ENCODE measurements at regions not wholly inside any gene's neighbourhood (a gene's known extent, or its start where the extent isn't known, plus 50 kb on each side); places are given as distances from the start of the nearest gene placed in this dataset.

DNA sequence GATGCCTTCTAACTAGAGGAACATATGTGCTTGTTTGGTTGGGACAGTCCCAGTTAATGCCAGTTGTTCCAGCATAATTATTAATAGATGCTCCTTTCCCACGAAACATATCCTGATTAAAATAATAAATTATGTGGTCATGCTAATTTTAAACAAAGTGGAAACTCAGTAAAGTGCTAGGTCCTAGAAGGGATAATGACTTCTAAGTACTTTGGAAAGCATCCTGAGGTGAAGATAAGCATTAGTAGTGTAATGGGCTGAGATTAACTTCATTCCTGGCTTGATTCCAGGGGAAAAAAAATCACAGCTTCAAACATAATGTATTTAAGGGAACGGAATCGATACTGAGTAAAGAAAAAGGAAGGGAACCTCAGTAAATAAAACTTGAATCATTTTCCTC, 213.7 kb upstream of the SNX2 start:
- no peak for DNase-seq (ENCODE audit: extremely low read depth, low read depth)
- TF ChIP-seq, protein P1, sequence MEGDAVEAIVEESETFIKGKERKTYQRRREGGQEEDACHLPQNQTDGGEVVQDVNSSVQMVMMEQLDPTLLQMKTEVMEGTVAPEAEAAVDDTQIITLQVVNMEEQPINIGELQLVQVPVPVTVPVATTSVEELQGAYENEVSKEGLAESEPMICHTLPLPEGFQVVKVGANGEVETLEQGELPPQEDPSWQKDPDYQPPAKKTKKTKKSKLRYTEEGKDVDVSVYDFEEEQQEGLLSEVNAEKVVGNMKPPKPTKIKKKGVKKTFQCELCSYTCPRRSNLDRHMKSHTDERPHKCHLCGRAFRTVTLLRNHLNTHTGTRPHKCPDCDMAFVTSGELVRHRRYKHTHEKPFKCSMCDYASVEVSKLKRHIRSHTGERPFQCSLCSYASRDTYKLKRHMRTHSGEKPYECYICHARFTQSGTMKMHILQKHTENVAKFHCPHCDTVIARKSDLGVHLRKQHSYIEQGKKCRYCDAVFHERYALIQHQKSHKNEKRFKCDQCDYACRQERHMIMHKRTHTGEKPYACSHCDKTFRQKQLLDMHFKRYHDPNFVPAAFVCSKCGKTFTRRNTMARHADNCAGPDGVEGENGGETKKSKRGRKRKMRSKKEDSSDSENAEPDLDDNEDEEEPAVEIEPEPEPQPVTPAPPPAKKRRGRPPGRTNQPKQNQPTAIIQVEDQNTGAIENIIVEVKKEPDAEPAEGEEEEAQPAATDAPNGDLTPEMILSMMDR (IDR thresholded peaks at IDR 0.05; ENCODE audit: low read depth, low read length, missing control alignments), result no peak
- H3K4me3 ChIP-seq (replicated peaks; ENCODE audit: low read depth, low read length), result no peak overlapping the region

DNA sequence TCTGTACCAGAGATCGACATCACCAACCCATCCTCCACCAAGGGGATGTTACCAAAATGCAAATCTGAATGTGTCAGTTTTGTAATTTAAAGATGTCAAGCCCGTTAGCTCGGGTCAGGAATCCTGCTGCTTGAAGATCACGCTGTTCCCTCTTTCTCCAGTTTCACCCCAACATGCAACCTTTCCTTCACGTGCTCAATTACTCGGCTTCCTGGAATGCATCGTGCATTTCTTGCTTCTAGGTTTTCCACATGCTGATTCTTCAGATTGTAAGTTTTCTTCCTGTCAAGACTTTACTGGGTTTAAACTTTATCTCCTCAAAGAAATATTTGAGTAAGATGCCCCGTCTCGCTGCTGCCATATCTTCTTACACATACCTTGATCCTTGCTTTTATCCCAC, 209.5 kb upstream of the SNX2 start:
- no peak overlapping the region for H3K4me3 ChIP-seq (replicated peaks; ENCODE audit: low read depth, low read length)
- TF ChIP-seq, protein P1 (IDR thresholded peaks at IDR 0.05; ENCODE audit: low read depth, low read length, missing control alignments), result no peak
- DNase-seq (ENCODE audit: extremely low read depth, low read depth), result no peak

DNA sequence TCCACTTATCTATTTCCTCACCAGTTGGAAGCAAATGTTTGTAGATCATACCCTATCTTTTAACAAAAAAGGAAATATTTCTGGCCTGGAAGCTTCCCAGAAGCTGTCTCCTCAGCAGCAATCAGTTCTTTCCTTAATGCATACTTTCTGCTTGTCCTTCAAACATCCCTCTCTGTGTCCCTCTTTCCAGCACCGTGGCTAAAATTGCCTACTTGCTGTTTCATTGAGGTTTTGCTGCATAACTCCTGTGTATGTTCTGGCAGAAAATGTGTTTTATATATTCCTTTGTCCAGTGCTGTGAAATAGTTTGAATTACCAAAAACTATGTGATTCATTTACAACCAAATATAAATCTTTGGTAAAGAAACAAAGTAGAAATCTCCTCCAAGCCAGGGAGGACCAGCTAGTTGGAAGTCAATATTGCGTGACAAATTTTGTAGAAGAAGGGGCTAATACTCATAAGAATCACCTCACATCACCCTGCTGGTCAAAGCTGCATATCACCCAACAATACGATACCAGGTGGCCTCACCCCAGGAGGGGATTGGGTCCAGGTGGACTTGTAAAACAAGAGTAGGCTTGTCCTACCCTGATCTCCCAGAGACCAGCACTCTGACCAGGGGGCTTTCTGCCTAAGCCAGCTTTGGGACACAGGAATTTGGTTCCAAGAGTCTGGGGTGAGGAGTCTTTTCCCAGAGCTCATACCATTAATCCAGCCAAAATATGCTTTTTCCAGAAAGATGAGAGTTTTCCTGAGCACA, 198.4 kb upstream of the SNX2 start:
- no peak for DNase-seq (ENCODE audit: extremely low read depth, low read depth)
- H3K4me3 ChIP-seq (replicated peaks; ENCODE audit: low read depth, low read length), result no peak overlapping the region
- TF ChIP-seq, protein P1 (IDR thresholded peaks at IDR 0.05; ENCODE audit: low read depth, low read length, missing control alignments), result no peak

DNA sequence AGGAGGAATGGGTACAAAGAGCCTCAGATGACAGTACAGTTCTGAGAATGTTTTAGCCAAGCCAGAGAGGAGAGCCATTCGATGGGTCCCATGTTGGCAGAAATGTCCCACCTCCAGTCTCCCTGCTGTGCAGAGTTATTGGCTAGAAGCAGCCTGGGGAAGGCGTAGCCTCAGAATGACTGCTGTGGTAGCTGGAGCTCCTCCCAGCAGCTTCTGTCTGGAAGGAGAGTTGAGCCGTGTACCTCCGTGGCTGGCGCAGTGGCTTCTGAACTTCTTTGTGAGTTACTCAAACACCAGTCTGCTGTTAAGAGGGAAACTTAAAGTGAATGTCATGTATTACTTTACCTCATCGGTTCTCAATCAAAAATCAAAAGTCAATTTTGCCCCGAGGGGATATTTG, 193.3 kb upstream of the SNX2 start:
- no peak for DNase-seq (ENCODE audit: extremely low read depth, low read depth)
- no peak overlapping the region for H3K4me3 ChIP-seq (replicated peaks; ENCODE audit: low read depth, low read length)
- TF ChIP-seq, protein P1 (IDR thresholded peaks at IDR 0.05; ENCODE audit: low read depth, low read length, missing control alignments), result no peak

GRCh38 chr5:122584411-122585300, 190.2 kb upstream of the SNX2 start:
- H3K4me3 ChIP-seq (replicated peaks; ENCODE audit: low read depth, low read length), result no peak overlapping the region
- TF ChIP-seq, protein P1 (IDR thresholded peaks at IDR 0.05; ENCODE audit: low read depth, low read length, missing control alignments), result no peak
- DNase-seq (ENCODE audit: extremely low read depth, low read depth), result no peak

DNA sequence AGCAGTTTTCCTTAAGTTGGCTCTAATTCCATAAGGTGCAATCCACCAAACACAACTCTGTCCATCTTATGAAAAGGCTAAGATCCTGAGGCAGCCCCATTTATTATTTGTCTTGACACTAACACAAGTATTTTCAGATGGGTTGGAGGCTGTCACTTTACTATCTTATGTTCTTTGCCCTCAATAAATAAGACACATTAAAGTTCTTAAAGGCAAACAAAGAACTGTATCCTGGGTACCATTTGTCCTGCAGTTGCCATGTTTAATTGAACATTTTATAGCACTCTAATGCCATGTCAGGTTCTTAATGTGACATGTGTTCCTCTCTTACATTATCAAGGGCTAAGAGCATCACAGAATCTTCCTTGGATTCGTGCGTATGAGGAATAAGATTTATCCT, 189.5 kb upstream of the SNX2 start:
- H3K4me3 ChIP-seq (replicated peaks; ENCODE audit: low read depth, low read length), result no peak overlapping the region
- no peak for DNase-seq (ENCODE audit: extremely low read depth, low read depth)
- TF ChIP-seq, protein P1 (IDR thresholded peaks at IDR 0.05; ENCODE audit: low read depth, low read length, missing control alignments), result no peak
